ENCODE measurements at regions not wholly inside any gene's neighbourhood (a gene's known extent, or its start where the extent isn't known, plus 50 kb on each side); places are given as distances from the start of the nearest gene placed in this dataset.

- no peaks in the 10 kb centered on the region for H3K27me3 Mint-ChIP-seq (ENCODE audit: insufficient read depth, unreplicated experiment)
- intact Hi-C loops (cut with micrococcal nuclease), result no loop called here
- ChIA-PET CTCF (interaction anchor here (0.7 kb wide), 1 partner anchor 793 kb away, joined by 3 read pairs; no protein-coding TSS in a partner anchor), POLR2A (no interaction called here)
- no peak overlapping the region for H3K27ac Mint-ChIP-seq (ENCODE audit: low read depth, unreplicated experiment)
- H3K4me3 Mint-ChIP-seq (ENCODE audit: unreplicated experiment), result no peak overlapping the region
- no peak for DNase-seq (ENCODE audit: unreplicated experiment)
- no peak for TF ChIP-seq CTCF (IDR thresholded peaks at IDR 0.05; ENCODE audit: unreplicated experiment)
- H3K36me3 Mint-ChIP-seq (ENCODE audit: insufficient read depth, unreplicated experiment), result no peaks in the 10 kb centered on the region
- no TSS peak for BruUV-seq (replicated peaks)
- H3K4me1 Mint-ChIP-seq (ENCODE audit: insufficient read depth, unreplicated experiment), result peaks cover 5% of the 10 kb centered on the region
- no peaks in the 10 kb centered on the region for H3K9me3 Mint-ChIP-seq (ENCODE audit: unreplicated experiment)
These were observed 150.0 kb upstream of the HHIP start for GRCh38 chr4:144495944-144496343.

GRCh38 chr4:144499777-144500176 lies 146.2 kb upstream of the HHIP start:
- no TSS peak for BruUV-seq (replicated peaks)
- Mint-ChIP-seq H3K4me3 (ENCODE audit: unreplicated experiment) (no peak overlapping the region), H3K27ac (ENCODE audit: low read depth, unreplicated experiment) (no peak overlapping the region), H3K9me3 (ENCODE audit: unreplicated experiment) (no peaks in the 10 kb centered on the region), H3K36me3 (ENCODE audit: insufficient read depth, unreplicated experiment) (no peaks in the 10 kb centered on the region), H3K4me1 (ENCODE audit: insufficient read depth, unreplicated experiment) (no peaks in the 10 kb centered on the region), H3K27me3 (ENCODE audit: insufficient read depth, unreplicated experiment) (no peaks in the 10 kb centered on the region)
- TF ChIP-seq CTCF (IDR thresholded peaks at IDR 0.05; ENCODE audit: unreplicated experiment), result no peak
- ChIA-PET POLR2A (no interaction called here), CTCF (interaction anchor here (0.6 kb wide), 1 partner anchor 89 kb away, joined by 3 read pairs; no protein-coding TSS in a partner anchor)
- no peak for DNase-seq (ENCODE audit: unreplicated experiment)
- intact Hi-C loops (cut with micrococcal nuclease), result no loop called here

- Mint-ChIP-seq H3K4me1 (ENCODE audit: insufficient read depth, unreplicated experiment) (no peaks in the 10 kb centered on the region), H3K36me3 (ENCODE audit: insufficient read depth, unreplicated experiment) (no peaks in the 10 kb centered on the region), H3K27ac (ENCODE audit: low read depth, unreplicated experiment) (no peak overlapping the region), H3K27me3 (ENCODE audit: insufficient read depth, unreplicated experiment) (no peaks in the 10 kb centered on the region), H3K9me3 (ENCODE audit: unreplicated experiment) (no peaks in the 10 kb centered on the region), H3K4me3 (ENCODE audit: unreplicated experiment) (no peak overlapping the region)
- no peak for DNase-seq (ENCODE audit: unreplicated experiment)
- no TSS peak for BruUV-seq (replicated peaks)
- intact Hi-C loops (cut with micrococcal nuclease), result no loop called here
- TF ChIP-seq CTCF (IDR thresholded peaks at IDR 0.05; ENCODE audit: unreplicated experiment), result no peak
- CTCF ChIA-PET, result interaction anchor here (0.7 kb wide), 1 partner anchor 82 kb away, joined by 3 read pairs; no protein-coding TSS in a partner anchor
- POLR2A ChIA-PET, result interaction anchor here (0.7 kb wide), 1 partner anchor 431 kb away, joined by 5 read pairs; no protein-coding TSS in a partner anchor
These were observed 144.7 kb upstream of the HHIP start for GRCh38 chr4:144501231-144501780.

- Mint-ChIP-seq H3K4me3 (ENCODE audit: unreplicated experiment) (no peak overlapping the region), H3K27ac (ENCODE audit: low read depth, unreplicated experiment) (no peak overlapping the region), H3K36me3 (ENCODE audit: insufficient read depth, unreplicated experiment) (no peaks in the 10 kb centered on the region), H3K4me1 (ENCODE audit: insufficient read depth, unreplicated experiment) (no peaks in the 10 kb centered on the region), H3K27me3 (ENCODE audit: insufficient read depth, unreplicated experiment) (no peaks in the 10 kb centered on the region), H3K9me3 (ENCODE audit: unreplicated experiment) (no peaks in the 10 kb centered on the region)
- no TSS peak for BruUV-seq (replicated peaks)
- no peak for TF ChIP-seq CTCF (IDR thresholded peaks at IDR 0.05; ENCODE audit: unreplicated experiment)
- ChIA-PET CTCF (no interaction called here), POLR2A (no interaction called here)
- intact Hi-C loops (cut with micrococcal nuclease), result no loop called here
- no peak for DNase-seq (ENCODE audit: unreplicated experiment)
These were observed 141.1 kb upstream of the HHIP start for GRCh38 chr4:144504883-144505282.
